ENCODE measurements at regions not wholly inside any gene's neighbourhood (a gene's known extent, or its start where the extent isn't known, plus 50 kb on each side); places are given as distances from the start of the nearest gene placed in this dataset.

DNA sequence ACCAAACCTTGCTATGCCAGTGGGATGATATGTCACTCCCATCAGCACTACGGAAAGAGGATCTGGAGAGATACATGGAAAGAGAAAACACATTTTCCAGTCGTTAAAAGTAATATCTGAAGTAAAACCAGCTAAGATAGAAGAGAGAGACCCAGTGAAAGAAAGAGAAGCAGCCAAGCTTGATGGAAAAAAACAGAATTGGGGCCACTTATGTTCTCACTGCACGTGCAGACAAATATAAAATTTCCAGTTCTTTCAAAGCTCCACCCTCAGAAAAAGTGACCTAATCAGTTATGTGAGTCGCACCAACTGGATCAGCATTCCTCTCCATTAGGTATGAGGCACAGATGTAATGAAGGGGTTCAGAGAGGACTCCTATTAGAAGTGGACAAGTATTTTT is 266.1 kb downstream of the MTERF1 start:
- TF ChIP-seq CTCF (IDR thresholded peaks at IDR 0.05) (no peak), POLR2A (IDR thresholded peaks at IDR 0.05) (no peak)
